Smooth muscle cell of the brain vasculature (primary cell): ENCODE measurements at regions not wholly inside any gene's neighbourhood (a gene's known extent, or its start where the extent isn't known, plus 50 kb on each side); places are given as distances from the start of the nearest gene placed in this dataset.

Experiments
- DNase-seq: peaks from one replicate; pipeline ENCODE4 v3.0.0-alpha.2; 2012; ENCODE audit warnings: low read depth, low spot score

DNA sequence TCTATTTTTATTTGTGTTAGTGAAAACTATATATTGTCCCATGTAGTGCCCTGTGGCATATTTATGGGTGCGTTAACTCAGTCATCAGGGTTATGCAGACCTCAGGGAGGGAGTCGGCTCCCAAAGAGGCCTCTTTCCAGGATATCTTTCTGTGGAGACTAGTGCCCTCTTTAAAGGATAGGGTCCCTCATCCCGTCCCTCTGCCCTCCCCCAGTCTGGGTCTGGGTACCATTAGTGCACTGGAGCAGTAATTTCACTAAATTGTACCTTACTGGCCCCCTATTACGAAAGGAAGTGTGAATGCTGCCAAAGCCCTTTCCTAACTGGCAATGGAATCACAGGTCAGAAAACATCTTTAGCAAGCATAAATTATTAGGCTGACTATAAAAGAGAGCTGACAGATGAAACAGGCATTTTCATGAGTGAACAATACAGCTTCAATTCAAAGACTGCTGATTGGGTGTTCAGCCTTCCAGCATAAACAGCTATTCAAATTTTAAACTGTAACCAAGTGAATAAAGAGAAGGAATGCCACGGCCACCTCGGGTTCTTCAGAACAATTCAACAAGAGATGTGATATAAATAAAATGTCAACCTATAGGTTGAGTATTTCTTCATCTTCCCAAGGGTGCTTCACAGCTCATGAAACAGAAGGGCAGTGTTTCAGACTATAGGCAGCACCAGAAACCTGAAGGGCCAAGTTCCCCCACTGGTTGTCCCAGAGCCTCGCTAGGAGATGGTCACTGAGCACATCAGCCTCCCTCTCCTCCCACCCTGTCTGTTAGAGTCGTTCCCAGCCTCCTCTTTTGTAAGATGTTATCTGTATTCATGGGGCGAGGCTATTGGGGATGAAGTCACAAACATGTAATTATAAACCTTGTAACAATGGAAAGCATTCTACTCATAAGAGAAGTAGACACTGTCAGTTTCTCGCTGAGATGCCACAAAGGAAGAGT is 318.7 kb downstream of the TMEM161B start:
- DNase-seq: no peak

DNA sequence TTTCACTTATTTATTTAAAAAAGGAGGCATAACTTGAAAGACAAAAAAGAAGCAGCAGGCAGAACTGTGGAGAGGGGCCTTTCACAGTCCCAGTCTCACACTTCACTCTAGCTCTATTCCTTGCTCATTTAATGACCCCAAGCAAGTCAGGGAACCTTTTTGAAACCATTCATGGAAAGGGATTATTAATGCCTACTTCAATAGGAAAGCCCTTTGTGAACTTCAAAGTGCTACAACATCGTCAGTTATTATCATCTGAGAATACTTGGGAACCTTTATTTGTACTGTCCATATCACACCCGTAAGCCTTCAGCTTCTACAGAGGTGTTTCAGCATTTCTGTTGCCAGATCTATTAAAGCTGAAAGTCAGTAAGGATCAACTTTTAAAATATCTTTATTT is 320.2 kb downstream of the TMEM161B start:
- no peak for DNase-seq

DNA sequence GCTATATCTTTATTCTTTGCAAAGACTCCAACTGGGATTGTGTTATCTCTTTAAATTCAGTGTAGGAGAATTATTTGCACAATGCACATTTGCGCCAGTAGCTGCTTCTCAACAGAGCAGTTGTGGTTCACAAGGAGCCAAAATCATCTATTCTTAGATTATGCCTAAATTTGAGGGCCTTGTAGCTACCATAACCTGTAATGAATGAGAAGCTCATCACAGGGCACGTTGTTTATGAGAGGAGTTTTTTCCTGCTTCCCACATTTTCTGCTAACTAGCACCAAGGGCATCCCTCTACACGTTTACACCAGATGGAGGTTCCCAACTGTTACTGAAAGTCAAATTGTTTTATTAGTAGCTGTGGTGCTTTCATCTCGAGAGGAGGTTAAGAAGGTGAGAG is 322.4 kb downstream of the TMEM161B start:
- no peak for DNase-seq

DNA sequence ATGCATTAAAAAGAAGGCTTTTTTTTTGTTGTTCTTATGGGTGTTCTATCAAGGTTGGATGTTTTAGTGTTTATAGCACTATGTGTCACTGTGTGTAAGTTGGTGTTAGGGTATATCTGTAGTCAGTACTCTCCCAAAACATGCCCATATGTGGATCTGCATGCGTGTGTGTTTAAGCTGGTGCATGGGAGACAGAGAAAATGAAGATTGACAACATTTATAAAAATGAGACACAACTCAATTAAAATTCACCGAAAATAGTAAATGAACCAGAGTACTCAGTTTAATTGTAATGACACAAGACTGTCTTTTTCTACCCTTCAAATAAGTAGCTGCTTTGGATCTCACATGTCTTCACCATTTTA is 323.4 kb downstream of the TMEM161B start:
- no peak for DNase-seq

GRCh38 chr5:87944553-87945285 is 323.9 kb downstream of the TMEM161B start:
- no peak for DNase-seq

DNA sequence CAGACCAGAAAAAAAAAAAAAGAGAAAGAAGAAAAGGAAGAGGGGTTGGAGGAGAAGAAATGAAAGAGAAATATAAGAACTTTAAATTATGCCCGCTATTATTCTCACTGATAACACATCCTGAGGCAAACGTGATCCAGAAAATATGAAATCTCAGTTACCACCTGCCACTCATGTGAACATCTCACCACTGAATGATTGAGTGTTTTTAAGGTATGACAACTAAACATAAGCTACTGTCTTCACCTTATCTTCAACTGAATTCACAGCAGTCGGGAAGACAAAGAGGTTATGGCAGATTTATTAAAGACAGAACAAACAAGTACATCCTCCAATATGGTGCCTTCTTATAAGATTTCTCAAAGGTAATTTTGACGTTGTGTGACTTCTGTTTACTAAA is 327.9 kb downstream of the TMEM161B start:
- DNase-seq: no peak

- no peak for DNase-seq
These were observed 332.0 kb downstream of the TMEM161B start for GRCh38 chr5:87936667-87937066.

GRCh38 chr5:87924436-87924835 is 344.2 kb downstream of the TMEM161B start:
- no peak for DNase-seq

DNA sequence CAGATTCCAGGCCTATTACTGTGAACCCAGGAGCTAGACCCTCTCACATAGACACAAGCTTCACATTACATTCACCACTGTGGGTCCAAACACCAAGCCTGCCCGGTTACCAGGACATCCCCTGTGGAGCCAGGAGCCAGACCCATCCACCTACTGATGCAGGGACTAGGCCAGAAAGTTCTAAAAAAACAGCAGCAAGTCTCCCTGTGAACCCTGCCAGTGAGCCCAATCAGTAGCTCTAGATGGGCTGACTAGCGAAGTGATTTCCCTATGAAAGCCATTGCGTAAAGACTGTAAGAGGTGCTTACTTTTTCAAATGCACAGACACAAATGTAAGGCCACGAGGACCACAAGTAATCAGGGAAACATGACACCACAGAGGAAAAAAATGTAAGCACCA is 352.3 kb downstream of the TMEM161B start:
- DNase-seq: no peak

- DNase-seq: no peak
These were observed 356.2 kb downstream of the TMEM161B start for GRCh38 chr5:87912419-87912818.

DNA sequence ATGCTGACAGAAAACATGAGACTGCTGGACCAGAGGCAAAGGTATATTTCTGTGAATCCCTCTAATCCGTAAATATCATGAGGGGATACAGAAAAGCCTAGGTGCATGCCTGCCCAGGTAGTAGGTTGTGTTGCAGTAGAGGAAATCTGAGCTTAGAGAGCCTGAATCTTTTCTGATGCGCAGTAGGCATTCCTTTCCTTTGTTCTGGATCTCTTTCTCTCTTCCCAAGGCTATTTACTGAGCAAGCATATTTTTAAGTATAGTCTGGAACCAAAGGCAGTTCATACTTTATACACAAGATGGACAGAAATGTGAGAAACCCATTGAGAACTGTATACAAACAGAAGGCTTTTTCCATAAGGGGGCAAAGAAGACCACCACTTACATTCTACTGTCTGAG is 359.3 kb downstream of the TMEM161B start:
- no peak for DNase-seq

DNA sequence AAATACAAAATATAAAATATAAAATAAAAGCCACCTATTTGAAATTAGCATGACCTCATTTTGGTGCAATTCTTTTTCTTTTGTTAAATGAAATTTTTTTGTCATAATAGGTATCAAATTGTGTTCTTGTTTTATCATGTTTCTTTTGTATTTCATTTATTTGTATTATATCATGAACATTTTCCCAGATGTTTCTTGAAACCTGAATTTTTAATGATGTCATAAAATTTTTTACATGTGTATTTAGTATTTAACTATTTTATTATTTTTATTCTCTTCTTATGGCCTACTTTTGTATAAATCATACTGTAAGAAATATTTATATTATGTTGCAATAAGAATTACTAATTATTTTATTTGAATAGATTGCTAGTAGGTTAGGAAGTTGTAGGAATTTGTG is 361.7 kb downstream of the TMEM161B start:
- DNase-seq: no peak

DNA sequence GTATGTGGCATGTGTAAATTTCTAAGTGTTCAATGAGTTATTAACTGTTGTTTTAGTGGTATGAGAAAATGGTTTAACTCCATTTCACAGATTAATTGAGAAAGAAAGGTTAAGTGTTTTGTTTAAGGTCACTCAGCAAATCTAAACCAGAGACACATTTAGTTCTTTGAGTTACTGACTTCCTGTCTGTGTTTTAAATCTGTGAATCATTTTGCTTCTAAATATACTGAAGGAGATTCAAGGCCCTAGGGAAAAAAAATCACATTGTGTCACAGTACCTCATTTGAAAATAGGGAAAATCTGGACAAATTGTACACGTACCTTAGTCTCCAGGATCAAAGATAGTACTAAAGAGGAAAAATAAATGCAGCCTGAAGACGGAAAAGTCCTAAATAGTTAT is 368.2 kb downstream of the TMEM161B start:
- DNase-seq: no peak

GRCh38 chr5:87899721-87900131 is 368.9 kb downstream of the TMEM161B start:
- DNase-seq: no peak

DNA sequence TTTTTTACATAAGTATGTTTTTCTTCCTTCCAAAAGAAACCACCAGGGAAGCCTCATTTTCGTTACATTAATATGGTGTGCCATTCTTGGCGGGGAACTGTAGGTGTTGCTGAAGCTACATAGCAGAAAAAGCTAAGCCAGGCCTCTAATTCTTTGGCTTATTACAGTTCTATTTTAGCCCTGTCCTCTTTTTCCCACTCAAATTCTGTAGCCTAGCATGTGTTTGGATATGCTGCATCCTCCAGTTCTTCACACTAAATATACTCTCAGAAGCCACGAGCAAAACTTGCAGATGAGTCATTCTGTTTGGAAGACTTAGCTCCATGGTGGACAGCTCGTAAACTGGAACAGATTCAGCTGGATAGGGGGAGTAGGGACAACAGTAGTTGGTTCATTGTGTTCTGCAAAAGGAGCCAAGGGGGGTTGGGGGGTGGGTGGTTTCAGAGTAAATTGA is 369.4 kb downstream of the TMEM161B start:
- DNase-seq: no peak

DNA sequence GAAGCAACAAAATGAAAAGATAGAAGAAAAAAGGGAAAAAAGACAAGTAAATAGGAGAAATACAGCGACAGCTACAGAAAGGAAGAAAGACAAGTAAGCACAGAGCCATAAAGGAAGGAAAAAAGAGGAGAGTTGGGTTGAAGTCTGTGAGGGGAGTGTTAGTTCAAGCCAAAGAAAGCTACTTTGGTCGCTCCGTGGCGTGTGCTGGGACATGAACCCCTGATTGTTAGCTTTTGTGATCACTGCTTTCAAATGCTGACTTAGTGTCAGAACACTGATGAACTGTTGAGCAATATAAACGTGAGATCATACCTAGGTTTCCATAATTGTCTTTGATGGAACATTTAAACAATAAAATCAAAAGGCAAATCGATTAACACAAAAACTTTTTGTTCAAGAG is 370.1 kb downstream of the TMEM161B start:
- no peak for DNase-seq

DNA sequence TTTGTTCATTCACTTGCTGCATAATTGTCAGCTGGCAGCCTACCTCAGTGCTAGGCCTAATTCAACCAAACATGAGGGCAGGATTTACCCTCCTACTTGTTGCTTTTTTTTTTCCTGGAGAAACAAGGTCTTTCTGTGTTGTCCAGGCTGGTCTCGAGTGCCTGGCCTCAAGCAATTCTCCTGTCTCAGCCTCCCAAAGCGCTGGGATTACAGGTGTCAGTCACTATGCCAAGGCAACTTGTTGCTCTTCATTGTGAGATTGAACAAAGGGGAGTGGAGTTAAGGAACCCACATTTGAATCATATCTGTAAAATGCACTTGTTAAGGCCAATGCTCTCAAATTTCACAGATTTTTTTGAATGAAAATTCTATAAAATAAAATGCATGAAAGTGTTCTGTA is 380.5 kb downstream of the TMEM161B start:
- DNase-seq: no peak

GRCh38 chr5:87887247-87887646 is 381.4 kb downstream of the TMEM161B start:
- no peak for DNase-seq

- no peak for DNase-seq
These were observed 382.5 kb downstream of the TMEM161B start for GRCh38 chr5:87886164-87886563.

GRCh38 chr5:87885758-87886157 is 382.9 kb downstream of the TMEM161B start:
- DNase-seq: no peak

DNA sequence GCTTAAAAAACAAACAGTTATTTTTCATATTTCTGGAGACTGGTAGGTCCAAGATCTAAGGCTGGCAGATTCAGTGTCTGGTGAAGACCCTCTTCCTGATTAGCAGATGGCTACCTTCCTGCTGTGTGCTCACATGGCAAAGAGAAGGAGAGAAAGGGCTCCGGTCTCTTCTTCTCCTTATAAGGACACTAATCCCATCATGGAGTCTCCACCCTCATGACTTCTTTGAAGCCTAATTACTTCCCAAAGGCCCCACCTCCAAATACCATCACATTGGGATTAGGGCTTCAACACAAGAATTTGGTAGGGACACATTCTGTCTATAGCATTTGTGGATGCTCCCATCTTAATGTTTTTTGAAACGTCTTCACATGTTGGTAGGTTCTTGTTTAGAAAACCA is 391.1 kb downstream of the TMEM161B start:
- DNase-seq: no peak

DNA sequence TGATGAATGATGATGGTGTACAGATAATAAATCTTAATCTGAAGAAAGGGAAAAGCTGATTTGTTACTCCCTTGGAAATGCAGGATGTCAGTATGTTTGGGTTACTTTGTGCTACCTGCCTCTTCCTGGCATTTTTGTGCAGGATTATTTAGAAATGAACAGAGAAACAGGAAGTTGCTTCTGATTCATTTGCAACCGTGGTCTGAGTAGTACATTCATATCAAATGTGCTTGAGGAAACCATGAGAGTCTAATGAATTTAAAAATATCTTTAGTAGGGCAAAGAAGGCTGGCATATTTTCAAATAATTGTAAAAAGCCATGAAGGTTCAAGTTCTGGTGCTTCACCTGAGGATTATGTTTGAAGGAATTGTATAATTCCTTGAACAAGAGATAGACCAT is 391.6 kb downstream of the TMEM161B start:
- DNase-seq: no peak

DNA sequence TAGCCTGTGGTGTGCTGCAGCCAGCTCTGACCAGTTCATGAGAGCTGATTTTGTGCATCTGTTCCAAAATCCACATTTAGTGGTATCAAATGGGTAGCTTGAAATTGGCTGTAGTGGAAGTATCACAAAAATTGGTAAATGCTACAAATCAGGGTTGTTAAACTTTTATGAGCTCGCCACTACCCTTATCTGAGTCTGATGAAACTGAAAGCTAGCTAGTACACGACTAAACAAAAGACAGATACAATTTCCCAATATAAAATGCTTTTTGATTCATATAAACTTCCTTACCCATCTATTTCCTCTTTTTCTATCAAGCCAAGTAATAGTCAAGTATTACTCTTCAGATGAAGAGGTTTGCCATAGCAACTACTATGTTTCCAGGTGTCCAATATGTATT is 392.0 kb downstream of the TMEM161B start:
- no peak for DNase-seq
